ENCODE measurements at regions not wholly inside any gene's neighbourhood (a gene's known extent, or its start where the extent isn't known, plus 50 kb on each side); places are given as distances from the start of the nearest gene placed in this dataset.

DNA sequence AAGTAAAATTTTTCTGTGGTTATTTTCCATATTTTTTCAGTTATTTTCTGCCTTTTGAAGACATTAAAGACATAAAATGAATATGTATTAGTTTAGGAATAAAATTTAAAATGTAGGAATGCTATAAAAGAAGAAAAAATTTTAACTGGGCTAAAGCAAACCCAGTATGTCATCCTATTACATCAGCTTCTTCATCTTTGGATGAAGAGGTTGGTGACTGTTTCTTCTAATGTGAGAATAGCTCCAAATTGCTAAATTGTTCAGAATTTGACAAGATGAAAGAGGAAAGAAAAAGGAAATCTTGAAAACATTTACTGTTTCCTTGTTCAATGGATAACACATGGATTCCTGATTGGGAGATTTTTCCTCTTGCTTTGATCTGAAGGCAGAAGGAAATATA lies 52.7 kb upstream of the PZP start:
- Histone ChIP-seq H3K9me3 (ENCODE audit: control insufficient read depth, low read length) (no peaks in the 10 kb centered on the region), H3K27ac (ENCODE audit: insufficient read depth, low read depth, low read length, poor library complexity, severe bottlenecking) (no peak overlapping the region), H3K36me3 (ENCODE audit: control insufficient read depth, insufficient read depth, low read length) (no peaks in the 10 kb centered on the region), H3K4me3 (ENCODE audit: insufficient read depth, low read depth, low read length) (no peak overlapping the region), H3K27me3 (ENCODE audit: control insufficient read depth, insufficient read depth, low read length, poor library complexity, severe bottlenecking) (no peaks in the 10 kb centered on the region), H3K4me1 (ENCODE audit: control insufficient read depth, insufficient read depth, low read length) (no peaks in the 10 kb centered on the region)

DNA sequence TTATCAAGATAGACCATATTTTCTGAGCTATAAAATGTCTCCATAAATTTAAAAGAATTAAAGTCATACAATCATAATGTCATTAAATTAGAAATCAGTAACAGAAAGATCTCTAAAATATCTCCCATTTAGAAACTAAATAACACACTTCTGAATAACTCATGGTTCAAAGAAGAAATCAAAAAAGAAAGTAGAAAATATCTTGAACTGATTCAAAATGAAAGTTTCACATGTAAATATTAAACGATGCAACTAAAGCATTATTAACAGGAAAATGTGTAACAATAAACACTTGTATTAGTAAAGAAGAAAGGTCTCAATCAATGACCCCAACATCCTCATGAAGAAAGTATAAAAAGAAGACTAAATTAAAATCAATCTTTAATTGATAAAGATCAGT lies 50.5 kb upstream of the PZP start:
- H3K36me3 ChIP-seq (ENCODE audit: control insufficient read depth, insufficient read depth, low read length): no peaks in the 10 kb centered on the region
- no peaks in the 10 kb centered on the region for H3K9me3 ChIP-seq (ENCODE audit: control insufficient read depth, low read length)
- H3K27me3 ChIP-seq (ENCODE audit: control insufficient read depth, insufficient read depth, low read length, poor library complexity, severe bottlenecking): no peaks in the 10 kb centered on the region
- no peak overlapping the region for H3K4me3 ChIP-seq (ENCODE audit: insufficient read depth, low read depth, low read length)
- WGBS, 2 experiments: no CpG with 5 or more reads among the region's 1 CpG
- no peaks in the 10 kb centered on the region for H3K4me1 ChIP-seq (ENCODE audit: control insufficient read depth, insufficient read depth, low read length)
- no peak overlapping the region for H3K27ac ChIP-seq (ENCODE audit: insufficient read depth, low read depth, low read length, poor library complexity, severe bottlenecking)

Data from ectodermal cell (in vitro differentiated cells).